ENCODE measurements at regions not wholly inside any gene's neighbourhood (a gene's known extent, or its start where the extent isn't known, plus 50 kb on each side); places are given as distances from the start of the nearest gene placed in this dataset.

GRCh38 chr1:84757301-84757700, 67.0 kb upstream of the SSX2IP start:
- H4K20me1 ChIP-seq (ENCODE audit: insufficient read depth, low read length, poor library complexity, severe bottlenecking) = no peaks in the 10 kb centered on the region
- H2AFZ ChIP-seq (ENCODE audit: low read length) = no peak overlapping the region
- H3F3A ChIP-seq (ENCODE audit: low read depth) = no peaks in the 10 kb centered on the region
- H3K4me3 ChIP-seq (ENCODE audit: low read length, poor library complexity, severe bottlenecking) = no peak overlapping the region
- no peaks in the 10 kb centered on the region for H3K9me3 ChIP-seq (ENCODE audit: insufficient read depth, low read depth, low read length)
- H3K9ac ChIP-seq (ENCODE audit: low read depth, low read length, poor library complexity, severe bottlenecking) = no peak overlapping the region
- H3K9me2 ChIP-seq (replicated peaks; ENCODE audit: low read depth, low read length) = no peaks in the 10 kb centered on the region
- H3K4me2 ChIP-seq (ENCODE audit: low read depth, low read length, poor library complexity, severe bottlenecking) = no peak overlapping the region
- TF ChIP-seq CTCF (conservative IDR thresholded peaks at IDR 0.05; ENCODE audit: low read length) (peak; percentile 29; the same call in 1 of the 2 replicates), EZH2phosphoT487 (IDR thresholded peaks at IDR 0.05; ENCODE audit: borderline replicate concordance) (no peak)
- no peaks in the 10 kb centered on the region for H3K79me2 ChIP-seq (ENCODE audit: insufficient read depth, low read length)
- no peaks in the 10 kb centered on the region for H3K27me3 ChIP-seq (ENCODE audit: insufficient read depth, low read length, poor library complexity, severe bottlenecking)
- H3K36me3 ChIP-seq (ENCODE audit: insufficient read depth, low read length) = no peaks in the 10 kb centered on the region
- no peaks in the 10 kb centered on the region for H3K4me1 ChIP-seq (ENCODE audit: insufficient read depth, low read length, poor library complexity, severe bottlenecking)

- Histone ChIP-seq H3K4me3 (ENCODE audit: low read length, poor library complexity, severe bottlenecking) (no peak overlapping the region), H3K27me3 (ENCODE audit: insufficient read depth, low read length, poor library complexity, severe bottlenecking) (no peaks in the 10 kb centered on the region), H3F3A (ENCODE audit: low read depth) (no peaks in the 10 kb centered on the region), H4K20me1 (ENCODE audit: insufficient read depth, low read length, poor library complexity, severe bottlenecking) (no peaks in the 10 kb centered on the region), H3K4me1 (ENCODE audit: insufficient read depth, low read length, poor library complexity, severe bottlenecking) (no peaks in the 10 kb centered on the region), H3K36me3 (ENCODE audit: insufficient read depth, low read length) (no peaks in the 10 kb centered on the region), H3K9me2 (replicated peaks; ENCODE audit: low read depth, low read length) (no peaks in the 10 kb centered on the region), H3K9ac (ENCODE audit: low read depth, low read length, poor library complexity, severe bottlenecking) (no peak overlapping the region), H2AFZ (ENCODE audit: low read length) (no peak overlapping the region), H3K9me3 (ENCODE audit: insufficient read depth, low read depth, low read length) (no peaks in the 10 kb centered on the region), H3K79me2 (ENCODE audit: insufficient read depth, low read length) (no peaks in the 10 kb centered on the region), H3K4me2 (ENCODE audit: low read depth, low read length, poor library complexity, severe bottlenecking) (no peak overlapping the region)
- TF ChIP-seq EZH2phosphoT487 (IDR thresholded peaks at IDR 0.05; ENCODE audit: borderline replicate concordance) (no peak), CTCF (conservative IDR thresholded peaks at IDR 0.05; ENCODE audit: low read length) (no peak)
These were observed 66.3 kb upstream of the SSX2IP start for GRCh38 chr1:84756455-84757082.

GRCh38 chr1:84756001-84756400, 65.7 kb upstream of the SSX2IP start:
- Histone ChIP-seq H3F3A (ENCODE audit: low read depth) (no peaks in the 10 kb centered on the region), H3K79me2 (ENCODE audit: insufficient read depth, low read length) (no peaks in the 10 kb centered on the region), H3K4me1 (ENCODE audit: insufficient read depth, low read length, poor library complexity, severe bottlenecking) (no peaks in the 10 kb centered on the region), H3K9ac (ENCODE audit: low read depth, low read length, poor library complexity, severe bottlenecking) (no peak overlapping the region), H3K4me2 (ENCODE audit: low read depth, low read length, poor library complexity, severe bottlenecking) (no peak overlapping the region), H3K9me2 (replicated peaks; ENCODE audit: low read depth, low read length) (no peaks in the 10 kb centered on the region), H3K9me3 (ENCODE audit: insufficient read depth, low read depth, low read length) (no peaks in the 10 kb centered on the region), H3K4me3 (ENCODE audit: low read length, poor library complexity, severe bottlenecking) (no peak overlapping the region), H4K20me1 (ENCODE audit: insufficient read depth, low read length, poor library complexity, severe bottlenecking) (no peaks in the 10 kb centered on the region), H2AFZ (ENCODE audit: low read length) (no peak overlapping the region), H3K36me3 (ENCODE audit: insufficient read depth, low read length) (no peaks in the 10 kb centered on the region), H3K27me3 (ENCODE audit: insufficient read depth, low read length, poor library complexity, severe bottlenecking) (no peaks in the 10 kb centered on the region)
- no peak for TF ChIP-seq CTCF (conservative IDR thresholded peaks at IDR 0.05; ENCODE audit: low read length)
- TF ChIP-seq EZH2phosphoT487 (IDR thresholded peaks at IDR 0.05; ENCODE audit: borderline replicate concordance) = no peak

Data from Loucy (cell line).